OCI-LY7 (cell line): ENCODE measurements at regions not wholly inside any gene's neighbourhood (a gene's known extent, or its start where the extent isn't known, plus 50 kb on each side); places are given as distances from the start of the nearest gene placed in this dataset.

ENCODE experiments used
- CTCF ChIP-seq: fragments of 200-600 bp; sonication (generic); conservative IDR thresholded peaks from 2 replicates; pipeline ENCODE4 v1.5.1; 2014; ENCODE audit warnings: mild to moderate bottlenecking, antibody characterized with exemption, low read length, moderate library complexity, mixed read lengths
- EZH2phosphoT487 ChIP-seq: fragments of 200-600 bp; sonication (generic); IDR thresholded peaks from 2 replicates; pipeline ENCODE4 v1.6.1; 2018; ENCODE audit warnings: low read depth, borderline replicate concordance, mild to moderate bottlenecking, mixed run types, antibody characterized with exemption, low read length, moderate library complexity, mixed read lengths

GRCh38 chr5:35356725-35357124 lies 126.4 kb upstream of the PRLR start:
- TF ChIP-seq CTCF (no peak), EZH2phosphoT487 (no peak)
